ENCODE measurements at regions not wholly inside any gene's neighbourhood (a gene's known extent, or its start where the extent isn't known, plus 50 kb on each side); places are given as distances from the start of the nearest gene placed in this dataset.

GRCh38 chr4:122229857-122230256 lies 77.7 kb downstream of the BLTP1 start:
- no peak overlapping the region for H3K4me3 Mint-ChIP-seq
- POLR2A ChIA-PET = no interaction called here

GRCh38 chr4:122232633-122233032 lies 80.5 kb downstream of the BLTP1 start:
- H3K36me3 ChIP-seq (ENCODE audit: insufficient read depth, low read length) = peaks cover 4% of the 10 kb centered on the region
- DNase-seq = no peak
- Mint-ChIP-seq H3K4me1 (peaks cover 20 to 48% (median 23%) of the 10 kb centered on the region in 3 donors), H3K9me3 (no peaks in the 10 kb centered on the region), H3K27me3 (peaks cover 0 to 1% of the 10 kb centered on the region in 2 donors), H3K27ac (peak overlapping the region in 2 of 8 donors; percentile 23 to 25), H3K36me3 (peaks cover 6 to 70% (median 22%) of the 10 kb centered on the region in 3 donors), H3K4me3 (no peak overlapping the region)
- H3K27me3 ChIP-seq (ENCODE audit: insufficient read depth, low read length, poor library complexity, severe bottlenecking) = no peaks in the 10 kb centered on the region
- H3K9me3 ChIP-seq (ENCODE audit: low read length) = no peaks in the 10 kb centered on the region
- ChIA-PET POLR2A (no interaction called here), CTCF (no interaction called here)
- H3K4me3 ChIP-seq (ENCODE audit: low read length) = no peak overlapping the region
- no peak overlapping the region for H3K27ac ChIP-seq (ENCODE audit: low read depth, low read length)
- no peaks in the 10 kb centered on the region for H3K4me1 ChIP-seq (ENCODE audit: insufficient read depth, low read length)

More at GRCh38 chr4:122229857-122230256, 77.7 kb downstream of the BLTP1 start:
- no peak overlapping the region for H3K4me3 ChIP-seq (ENCODE audit: low read length)
- CTCF ChIA-PET = no interaction called here
- H3K36me3 ChIP-seq (ENCODE audit: insufficient read depth, low read length) = peaks cover 6% of the 10 kb centered on the region
- Mint-ChIP-seq H3K27me3 (peaks cover 0 to 1% of the 10 kb centered on the region in 2 donors), H3K9me3 (no peaks in the 10 kb centered on the region), H3K27ac (peak overlapping the region in 2 of 8 donors; percentile 17 to 70), H3K36me3 (peaks cover 3 to 68% (median 25%) of the 10 kb centered on the region in 3 donors), H3K4me1 (peaks cover 18 to 34% (median 20%) of the 10 kb centered on the region in 3 donors)
- H3K9me3 ChIP-seq (ENCODE audit: low read length) = no peaks in the 10 kb centered on the region
- no peaks in the 10 kb centered on the region for H3K4me1 ChIP-seq (ENCODE audit: insufficient read depth, low read length)
- no peak for DNase-seq
- no peaks in the 10 kb centered on the region for H3K27me3 ChIP-seq (ENCODE audit: insufficient read depth, low read length, poor library complexity, severe bottlenecking)
- H3K27ac ChIP-seq (ENCODE audit: low read depth, low read length) = no peak overlapping the region

GRCh38 chr4:122234686-122235085 lies 82.6 kb downstream of the BLTP1 start:
- Mint-ChIP-seq H3K27ac (peak overlapping the region in 4 of 8 donors; percentile 19 to 41 (median 31)), H3K4me1 (peaks cover 21 to 43% (median 23%) of the 10 kb centered on the region in 3 donors), H3K36me3 (peaks cover 17 to 74% (median 25%) of the 10 kb centered on the region in 3 donors), H3K9me3 (no peaks in the 10 kb centered on the region), H3K4me3 (peak overlapping the region in 3 of 7 donors; percentile 29 to 38 (median 29)), H3K27me3 (peaks cover 0 to under 1% of the 10 kb centered on the region in 2 donors)
- Histone ChIP-seq H3K4me1 (ENCODE audit: insufficient read depth, low read length) (no peaks in the 10 kb centered on the region), H3K9me3 (ENCODE audit: low read length) (no peaks in the 10 kb centered on the region), H3K36me3 (ENCODE audit: insufficient read depth, low read length) (peaks cover 7% of the 10 kb centered on the region), H3K27me3 (ENCODE audit: insufficient read depth, low read length, poor library complexity, severe bottlenecking) (no peaks in the 10 kb centered on the region), H3K4me3 (ENCODE audit: low read length) (no peak overlapping the region), H3K27ac (ENCODE audit: low read depth, low read length) (no peak overlapping the region)
- CTCF ChIA-PET = no interaction called here
- POLR2A ChIA-PET = no interaction called here
- DNase-seq = peak in 1 of 5 donors; percentile 13

- ChIA-PET CTCF (no interaction called here), POLR2A (no interaction called here)
- Mint-ChIP-seq H3K27ac (no peak overlapping the region), H3K27me3 (no peaks in the 10 kb centered on the region), H3K4me1 (peaks cover 0 to 4% (median 2%) of the 10 kb centered on the region in 3 donors), H3K36me3 (peaks cover 11 to 69% (median 30%) of the 10 kb centered on the region in 3 donors), H3K4me3 (no peak overlapping the region), H3K9me3 (no peaks in the 10 kb centered on the region)
- Histone ChIP-seq H3K27me3 (ENCODE audit: insufficient read depth, low read length, poor library complexity, severe bottlenecking) (no peaks in the 10 kb centered on the region), H3K36me3 (ENCODE audit: insufficient read depth, low read length) (peaks cover 21% of the 10 kb centered on the region), H3K4me3 (ENCODE audit: low read length) (no peak overlapping the region), H3K9me3 (ENCODE audit: low read length) (no peaks in the 10 kb centered on the region), H3K4me1 (ENCODE audit: insufficient read depth, low read length) (no peaks in the 10 kb centered on the region), H3K27ac (ENCODE audit: low read depth, low read length) (no peak overlapping the region)
- no peak for DNase-seq
Observed at GRCh38 chr4:122243785-122244184, 91.7 kb downstream of the BLTP1 start.

GRCh38 chr4:122244764-122245163 lies 92.6 kb downstream of the BLTP1 start:
- Mint-ChIP-seq H3K9me3 (no peaks in the 10 kb centered on the region), H3K4me3 (no peak overlapping the region), H3K4me1 (peaks cover 0 to 4% (median 2%) of the 10 kb centered on the region in 3 donors), H3K27me3 (no peaks in the 10 kb centered on the region), H3K27ac (peak overlapping the region in 1 of 8 donors; percentile 32), H3K36me3 (peaks cover 7 to 70% (median 27%) of the 10 kb centered on the region in 3 donors)
- ChIA-PET POLR2A (no interaction called here), CTCF (no interaction called here)
- Histone ChIP-seq H3K27me3 (ENCODE audit: insufficient read depth, low read length, poor library complexity, severe bottlenecking) (no peaks in the 10 kb centered on the region), H3K4me3 (ENCODE audit: low read length) (no peak overlapping the region), H3K9me3 (ENCODE audit: low read length) (no peaks in the 10 kb centered on the region), H3K4me1 (ENCODE audit: insufficient read depth, low read length) (no peaks in the 10 kb centered on the region), H3K36me3 (ENCODE audit: insufficient read depth, low read length) (peaks cover 17% of the 10 kb centered on the region), H3K27ac (ENCODE audit: low read depth, low read length) (no peak overlapping the region)
- no peak for DNase-seq

- H3K27ac Mint-ChIP-seq = no peak overlapping the region
- no peaks in the 10 kb centered on the region for H3K27me3 Mint-ChIP-seq
- H3K4me1 Mint-ChIP-seq = peaks cover 0 to 4% (median 0%) of the 10 kb centered on the region in 3 donors
- H3K27me3 ChIP-seq (ENCODE audit: insufficient read depth, low read length, poor library complexity, severe bottlenecking) = no peaks in the 10 kb centered on the region
- POLR2A ChIA-PET = no interaction called here
- H3K27ac ChIP-seq (ENCODE audit: low read depth, low read length) = no peak overlapping the region
- peaks cover 3 to 68% (median 26%) of the 10 kb centered on the region in 3 donors for H3K36me3 Mint-ChIP-seq
- no peaks in the 10 kb centered on the region for H3K9me3 ChIP-seq (ENCODE audit: low read length)
- no peaks in the 10 kb centered on the region for H3K4me1 ChIP-seq (ENCODE audit: insufficient read depth, low read length)
- no peak overlapping the region for H3K4me3 ChIP-seq (ENCODE audit: low read length)
- H3K9me3 Mint-ChIP-seq = no peaks in the 10 kb centered on the region
- no peak overlapping the region for H3K4me3 Mint-ChIP-seq
- CTCF ChIA-PET = no interaction called here
- peaks cover 21% of the 10 kb centered on the region for H3K36me3 ChIP-seq (ENCODE audit: insufficient read depth, low read length)
- DNase-seq = no peak
Observed at GRCh38 chr4:122246551-122246950, 94.4 kb downstream of the BLTP1 start.

- Mint-ChIP-seq H3K4me1 (no peaks in the 10 kb centered on the region), H3K36me3 (peaks cover 11 to 84% (median 43%) of the 10 kb centered on the region in 3 donors), H3K4me3 (no peak overlapping the region), H3K27me3 (no peaks in the 10 kb centered on the region), H3K9me3 (no peaks in the 10 kb centered on the region), H3K27ac (no peak overlapping the region)
- ChIA-PET CTCF (no interaction called here), POLR2A (no interaction called here)
- no peaks in the 10 kb centered on the region for H3K4me1 ChIP-seq (ENCODE audit: insufficient read depth, low read length)
- no peaks in the 10 kb centered on the region for H3K9me3 ChIP-seq (ENCODE audit: low read length)
- no peak overlapping the region for H3K27ac ChIP-seq (ENCODE audit: low read depth, low read length)
- no peaks in the 10 kb centered on the region for H3K27me3 ChIP-seq (ENCODE audit: insufficient read depth, low read length, poor library complexity, severe bottlenecking)
- no peak for DNase-seq
- no peak overlapping the region for H3K4me3 ChIP-seq (ENCODE audit: low read length)
- peaks cover 43% of the 10 kb centered on the region for H3K36me3 ChIP-seq (ENCODE audit: insufficient read depth, low read length)
Observed at GRCh38 chr4:122249357-122249756, 97.2 kb downstream of the BLTP1 start.

- Mint-ChIP-seq H3K27ac (peak overlapping the region in 3 of 8 donors; percentile 0 to 78 (median 66)), H3K4me1 (no peaks in the 10 kb centered on the region), H3K4me3 (no peak overlapping the region), H3K27me3 (no peaks in the 10 kb centered on the region), H3K36me3 (peaks cover 14 to 84% (median 47%) of the 10 kb centered on the region in 3 donors), H3K9me3 (no peaks in the 10 kb centered on the region)
- no peak overlapping the region for H3K27ac ChIP-seq (ENCODE audit: low read depth, low read length)
- POLR2A ChIA-PET = no interaction called here
- H3K9me3 ChIP-seq (ENCODE audit: low read length) = no peaks in the 10 kb centered on the region
- no peaks in the 10 kb centered on the region for H3K4me1 ChIP-seq (ENCODE audit: insufficient read depth, low read length)
- no peaks in the 10 kb centered on the region for H3K27me3 ChIP-seq (ENCODE audit: insufficient read depth, low read length, poor library complexity, severe bottlenecking)
- DNase-seq = no peak
- H3K36me3 ChIP-seq (ENCODE audit: insufficient read depth, low read length) = peaks cover 60% of the 10 kb centered on the region
- CTCF ChIA-PET = no interaction called here
- H3K4me3 ChIP-seq (ENCODE audit: low read length) = no peak overlapping the region
Observed at GRCh38 chr4:122252584-122252983, 100.5 kb downstream of the BLTP1 start.
